ENCODE measurements at regions not wholly inside any gene's neighbourhood (a gene's known extent, or its start where the extent isn't known, plus 50 kb on each side); places are given as distances from the start of the nearest gene placed in this dataset.

DNA sequence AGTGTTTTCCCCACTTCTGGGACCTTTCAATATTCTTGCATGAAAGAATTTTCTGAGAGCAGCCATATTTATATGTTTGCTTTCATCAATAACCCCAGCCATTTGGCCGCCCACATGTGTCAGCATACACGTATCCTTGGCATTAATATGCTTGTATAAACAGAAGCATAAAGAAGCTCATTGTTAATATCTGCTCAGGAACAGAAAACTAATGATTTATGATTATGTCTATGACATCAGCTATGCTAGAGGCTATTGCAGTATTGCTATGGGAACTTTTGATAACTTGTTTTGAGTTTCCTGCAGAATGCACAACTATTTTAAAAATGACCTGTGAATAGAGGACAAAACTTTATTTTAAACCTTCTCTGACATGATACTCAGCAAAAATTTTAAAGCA, 300.9 kb upstream of the MTPN start:
- ChIA-PET POLR2A (ENCODE audit: unreplicated experiment) (no interaction called here), CTCF (no interaction called here)
- H3K27ac ChIP-seq, result no peak overlapping the region
- no peaks in the 10 kb centered on the region for H4K20me1 ChIP-seq (ENCODE audit: insufficient read depth)
- no peaks in the 10 kb centered on the region for H3K27me3 ChIP-seq (ENCODE audit: insufficient read depth, low read depth)
- BruUV-seq (replicated peaks), result no TSS peak
- H3K4me3 ChIP-seq, result no peak overlapping the region
- no peaks in the 10 kb centered on the region for H3F3A ChIP-seq (ENCODE audit: insufficient read depth, low read depth)
- H3K4me1 ChIP-seq (replicated peaks; ENCODE audit: insufficient read depth), result no peaks in the 10 kb centered on the region
- intact Hi-C loops (cut with micrococcal nuclease; ENCODE audit: unreplicated experiment), result no loop called here
- no peak overlapping the region for H2AFZ ChIP-seq
- no peak overlapping the region for H3K4me2 ChIP-seq
- no peaks in the 10 kb centered on the region for H3K79me2 ChIP-seq (ENCODE audit: low read depth)
- no peaks in the 10 kb centered on the region for H3K36me3 ChIP-seq (ENCODE audit: low read depth)
- no peak for TF ChIP-seq EZH2 (IDR thresholded peaks at IDR 0.05; ENCODE audit: low read depth)
- TF ChIP-seq, protein P1, sequence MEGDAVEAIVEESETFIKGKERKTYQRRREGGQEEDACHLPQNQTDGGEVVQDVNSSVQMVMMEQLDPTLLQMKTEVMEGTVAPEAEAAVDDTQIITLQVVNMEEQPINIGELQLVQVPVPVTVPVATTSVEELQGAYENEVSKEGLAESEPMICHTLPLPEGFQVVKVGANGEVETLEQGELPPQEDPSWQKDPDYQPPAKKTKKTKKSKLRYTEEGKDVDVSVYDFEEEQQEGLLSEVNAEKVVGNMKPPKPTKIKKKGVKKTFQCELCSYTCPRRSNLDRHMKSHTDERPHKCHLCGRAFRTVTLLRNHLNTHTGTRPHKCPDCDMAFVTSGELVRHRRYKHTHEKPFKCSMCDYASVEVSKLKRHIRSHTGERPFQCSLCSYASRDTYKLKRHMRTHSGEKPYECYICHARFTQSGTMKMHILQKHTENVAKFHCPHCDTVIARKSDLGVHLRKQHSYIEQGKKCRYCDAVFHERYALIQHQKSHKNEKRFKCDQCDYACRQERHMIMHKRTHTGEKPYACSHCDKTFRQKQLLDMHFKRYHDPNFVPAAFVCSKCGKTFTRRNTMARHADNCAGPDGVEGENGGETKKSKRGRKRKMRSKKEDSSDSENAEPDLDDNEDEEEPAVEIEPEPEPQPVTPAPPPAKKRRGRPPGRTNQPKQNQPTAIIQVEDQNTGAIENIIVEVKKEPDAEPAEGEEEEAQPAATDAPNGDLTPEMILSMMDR (conservative IDR thresholded peaks at IDR 0.05), result no peak
- DNase-seq, result no peak
- no peaks in the 10 kb centered on the region for H3K9me3 ChIP-seq (ENCODE audit: insufficient read depth, low read depth)
- no peaks in the 10 kb centered on the region for H3K9me2 ChIP-seq (ENCODE audit: insufficient read depth)

DNA sequence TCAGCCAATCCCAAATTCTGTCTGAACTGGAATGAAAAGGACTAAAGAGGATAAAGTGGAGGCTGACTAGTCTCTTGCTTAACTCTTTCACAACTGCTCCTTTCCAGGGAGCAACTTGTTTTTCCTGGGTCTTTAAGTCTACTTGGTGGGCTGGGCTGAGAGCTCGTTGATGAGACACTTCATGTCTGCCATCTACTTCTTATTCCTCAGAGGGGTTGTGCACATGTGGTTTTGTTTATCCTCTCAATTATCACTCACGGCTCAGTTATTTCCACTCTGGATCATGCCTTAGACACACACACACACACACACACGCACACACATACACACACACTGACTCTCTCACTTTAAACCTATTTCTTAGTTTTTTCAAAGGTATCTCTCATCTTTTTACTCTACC, 298.6 kb upstream of the MTPN start:
- ChIA-PET POLR2A (ENCODE audit: unreplicated experiment) (no interaction called here), CTCF (no interaction called here)
- no peaks in the 10 kb centered on the region for H3K9me2 ChIP-seq (ENCODE audit: insufficient read depth)
- H3K4me3 ChIP-seq, result no peak overlapping the region
- no peak for DNase-seq
- H2AFZ ChIP-seq, result no peak overlapping the region
- BruUV-seq (replicated peaks), result no TSS peak
- H4K20me1 ChIP-seq (ENCODE audit: insufficient read depth), result no peaks in the 10 kb centered on the region
- no peak overlapping the region for H3K27ac ChIP-seq
- TF ChIP-seq, protein P1 (conservative IDR thresholded peaks at IDR 0.05), result no peak
- no peak for TF ChIP-seq EZH2 (IDR thresholded peaks at IDR 0.05; ENCODE audit: low read depth)
- H3K27me3 ChIP-seq (ENCODE audit: insufficient read depth, low read depth), result no peaks in the 10 kb centered on the region
- H3K79me2 ChIP-seq (ENCODE audit: low read depth), result no peaks in the 10 kb centered on the region
- H3F3A ChIP-seq (ENCODE audit: insufficient read depth, low read depth), result no peaks in the 10 kb centered on the region
- H3K4me1 ChIP-seq (replicated peaks; ENCODE audit: insufficient read depth), result no peaks in the 10 kb centered on the region
- intact Hi-C loops (cut with micrococcal nuclease; ENCODE audit: unreplicated experiment), result no loop called here
- H3K9me3 ChIP-seq (ENCODE audit: insufficient read depth, low read depth), result no peaks in the 10 kb centered on the region
- no peaks in the 10 kb centered on the region for H3K36me3 ChIP-seq (ENCODE audit: low read depth)
- no peak overlapping the region for H3K4me2 ChIP-seq

DNA sequence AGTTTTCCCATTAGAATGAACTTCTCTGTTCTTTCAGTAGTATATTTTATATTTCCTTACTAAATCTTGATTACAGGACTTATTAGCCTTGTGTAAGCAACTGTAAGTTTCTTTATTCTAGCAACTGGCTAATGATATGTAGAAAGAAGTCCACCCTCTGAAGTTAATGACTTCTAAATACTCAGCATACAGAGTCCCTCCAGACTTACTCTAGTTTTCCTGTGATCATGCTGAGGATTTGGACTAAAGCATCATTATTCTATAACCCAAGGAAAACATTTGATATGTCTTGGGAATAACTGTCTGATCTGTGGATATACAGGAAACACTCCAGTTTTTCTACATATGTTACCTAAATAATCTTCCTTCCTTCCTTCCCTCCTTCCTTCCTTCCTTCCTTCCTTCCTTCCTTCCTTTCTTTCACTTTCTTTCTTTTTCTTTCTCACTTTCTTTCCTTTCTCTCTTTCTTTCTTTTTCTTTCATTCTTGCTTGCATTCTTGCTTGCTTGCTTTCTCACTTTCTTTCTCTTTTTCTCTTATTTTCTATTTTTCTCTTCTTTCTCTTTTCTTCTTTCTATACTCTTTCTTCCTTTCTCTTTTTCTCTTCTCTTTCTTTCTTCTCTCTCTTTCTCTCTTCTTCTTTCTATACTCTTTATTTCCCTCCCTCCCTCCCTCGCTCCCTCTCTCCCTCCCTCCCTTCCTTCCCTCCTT, 297.6 kb upstream of the MTPN start:
- POLR2A ChIA-PET (ENCODE audit: unreplicated experiment), result no interaction called here
- DNase-seq, result no peak
- no peaks in the 10 kb centered on the region for H3K9me3 ChIP-seq (ENCODE audit: insufficient read depth, low read depth)
- H3K27ac ChIP-seq, result no peak overlapping the region
- no peak overlapping the region for H3K4me2 ChIP-seq
- H2AFZ ChIP-seq, result no peak overlapping the region
- intact Hi-C loops (cut with micrococcal nuclease; ENCODE audit: unreplicated experiment), result no loop called here
- BruUV-seq (replicated peaks), result no TSS peak
- no peaks in the 10 kb centered on the region for H3K27me3 ChIP-seq (ENCODE audit: insufficient read depth, low read depth)
- no peaks in the 10 kb centered on the region for H3F3A ChIP-seq (ENCODE audit: insufficient read depth, low read depth)
- no peaks in the 10 kb centered on the region for H3K79me2 ChIP-seq (ENCODE audit: low read depth)
- no peaks in the 10 kb centered on the region for H4K20me1 ChIP-seq (ENCODE audit: insufficient read depth)
- no peaks in the 10 kb centered on the region for H3K9me2 ChIP-seq (ENCODE audit: insufficient read depth)
- no peak overlapping the region for H3K4me3 ChIP-seq
- CTCF ChIA-PET, result no interaction called here
- no peak for TF ChIP-seq EZH2 (IDR thresholded peaks at IDR 0.05; ENCODE audit: low read depth)
- TF ChIP-seq, protein P1 (conservative IDR thresholded peaks at IDR 0.05), result no peak
- H3K36me3 ChIP-seq (ENCODE audit: low read depth), result no peaks in the 10 kb centered on the region
- no peaks in the 10 kb centered on the region for H3K4me1 ChIP-seq (replicated peaks; ENCODE audit: insufficient read depth)

Measured in PC-9 (cell line).